Astrocyte of the spinal cord (primary cell): ENCODE measurements at regions not wholly inside any gene's neighbourhood (a gene's known extent, or its start where the extent isn't known, plus 50 kb on each side); places are given as distances from the start of the nearest gene placed in this dataset.

Experiments used
- DNase-seq: peaks from one replicate; pipeline ENCODE4 v3.0.0; 2011; ENCODE audit warnings: low read depth, low spot score
- H3K4me3 ChIP-seq: 2 replicates; pipeline ENCODE4 v1.5.1; 2011; ENCODE audit warnings: low read depth, mild to moderate bottlenecking, low read length, moderate library complexity
- CTCF ChIP-seq: IDR thresholded peaks from 2 replicates; pipeline ENCODE4 v1.5.1; 2012; ENCODE audit warnings: low read depth, mild to moderate bottlenecking, low read length, inconsistent platforms
- in situ Hi-C: cut with HindIII; loops from 2 replicates; pipeline ENCODE4 v1.10.0; 2017; ENCODE audit warnings: low sequenced_read_pairs

GRCh38 chr5:25405850-25406249, 761.1 kb upstream of the CDH10 start:
- in situ Hi-C loops: no loop called here
- no peak overlapping the region for H3K4me3 ChIP-seq
- TF ChIP-seq CTCF: no peak
- no peak for DNase-seq

- H3K4me3 ChIP-seq: no peak overlapping the region
- in situ Hi-C loops: no loop called here
- TF ChIP-seq CTCF: no peak
- DNase-seq: no peak
Measured at GRCh38 chr5:25399878-25400480, 755.2 kb upstream of the CDH10 start.

- no peak for DNase-seq
- TF ChIP-seq CTCF: no peak
- in situ Hi-C loops: no loop called here
Measured at GRCh38 chr5:25393957-25394356, 749.2 kb upstream of the CDH10 start.

GRCh38 chr5:25393256-25393655, 748.5 kb upstream of the CDH10 start:
- no peak for DNase-seq
- in situ Hi-C loops: no loop called here
- no peak for TF ChIP-seq CTCF
- H3K4me3 ChIP-seq: no peak overlapping the region

More at GRCh38 chr5:25393957-25394356, 749.2 kb upstream of the CDH10 start:
- no peak overlapping the region for H3K4me3 ChIP-seq

- no peak overlapping the region for H3K4me3 ChIP-seq
- no peak for DNase-seq
- in situ Hi-C loops: no loop called here
- no peak for TF ChIP-seq CTCF
Measured at GRCh38 chr5:25387953-25388352, 743.2 kb upstream of the CDH10 start.

- H3K4me3 ChIP-seq: no peak overlapping the region
- in situ Hi-C loops: no loop called here
- TF ChIP-seq CTCF: no peak
Measured at GRCh38 chr5:25362799-25363198, 718.0 kb upstream of the CDH10 start.

GRCh38 chr5:25358919-25359318, 714.1 kb upstream of the CDH10 start:
- no peak overlapping the region for H3K4me3 ChIP-seq
- in situ Hi-C loops: no loop called here
- TF ChIP-seq CTCF: no peak
- DNase-seq: no peak

More at GRCh38 chr5:25362799-25363198, 718.0 kb upstream of the CDH10 start:
- DNase-seq: no peak
